ENCODE measurements at regions not wholly inside any gene's neighbourhood (a gene's known extent, or its start where the extent isn't known, plus 50 kb on each side); places are given as distances from the start of the nearest gene placed in this dataset.

- no peak for TF ChIP-seq CTCF (IDR thresholded peaks at IDR 0.05)
- TF ChIP-seq POLR2A (IDR thresholded peaks at IDR 0.05) = no peak
Observed at GRCh38 chr6:147740326-147740725, 231.8 kb downstream of the SAMD5 start.
